Heart right ventricle (tissue), 16 donors: ENCODE measurements at regions not wholly inside any gene's neighbourhood (a gene's known extent, or its start where the extent isn't known, plus 50 kb on each side); places are given as distances from the start of the nearest gene placed in this dataset.

Experiments used
- ATAC-seq, 8 donors: fragments of 200-7000 bp; cut with Tn5 transposase; one replicate each; pipeline ENCODE4 v1.9.1; 2020; ENCODE audit warnings: mild to moderate bottlenecking in 8 of 8, moderate library complexity in 8 of 8, moderate number of reproducible peaks in 1 of 8
- DNase-seq, 2 donors: peaks; one replicate each; pipeline ENCODE4 v3.0.0-alpha.2; 2020
- H3K27ac ChIP-seq, 10 donors: fragments of 200-600 bp; sonication (generic) in 2 of 10; one replicate each; pipeline versions ENCODE4 v1.5.0 to v1.8.0; 2020 to 2022; ENCODE audit warnings: mild to moderate bottlenecking in 3 of 10
- H3K27me3 ChIP-seq, 7 donors: fragments of 200-600 bp; one replicate each; pipeline ENCODE4 v1.8.0; 2021 to 2022; ENCODE audit warnings: mild to moderate bottlenecking in 2 of 7
- H3K36me3 ChIP-seq, 9 donors: fragments of 200-600 bp; sonication (generic) in 1 of 9; one replicate each; pipeline versions ENCODE4 v1.5.0 to v1.8.0; 2020 to 2022; ENCODE audit warnings: mild to moderate bottlenecking in 2 of 9
- H3K4me1 ChIP-seq, 9 donors: fragments of 200-600 bp; sonication (generic) in 1 of 9; one replicate each; pipeline versions ENCODE4 v1.5.0 to v1.8.0; 2020 to 2022; ENCODE audit warnings: mild to moderate bottlenecking in 4 of 9
- H3K4me3 ChIP-seq, 10 donors: fragments of 200-600 bp; sonication (generic) in 2 of 10; one replicate each; pipeline versions ENCODE4 v1.5.0 to v1.8.0; 2020 to 2022; ENCODE audit warnings: mild to moderate bottlenecking in 7 of 10, moderate library complexity in 2 of 10
- H3K9me3 ChIP-seq, 11 donors: fragments of 200-600 bp in 10 of 11; sonication (generic) in 2 of 11; one replicate each; pipeline versions ENCODE4 v1.5.0 to v1.8.0; 2013 to 2022; ENCODE audit warnings: mild to moderate bottlenecking in 2 of 11, control low read depth in 1 of 11, moderate library complexity in 1 of 11
- CTCF ChIP-seq, 9 donors: fragments of 200-600 bp; sonication (generic) in 2 of 9; IDR thresholded peaks; one replicate each; pipeline versions ENCODE4 v1.5.0 to v1.8.0; 2021 to 2022; ENCODE audit warnings: antibody characterized with exemption in 9 of 9, mild to moderate bottlenecking in 5 of 9, moderate library complexity in 1 of 9
- WGBS, 2 donors: extraction: QIAGEN DNeasy Blood & Tissue Kit; methylation state at CpG; one replicate each; pipeline ENCODE4 v1.1.7; 2013; ENCODE audit warnings: inconsistent platforms in 1 of 2; 5-methylcytosine and 5-hydroxymethylcytosine counted together
- intact Hi-C, 10 donors: fragments of 100-400 bp; cut with DNase I; formaldehyde crosslinking; loops; one replicate each; pipeline versions ENCODE4 v1.11.1 to v1.14.2; 2022
- donor health status: Arrhythmogenic right ventricular cardiomyopathy.
- donor health status: ischemic (EF 13 %, LVEDD 7.1; RV severe dilation, severe dysfunction).
- donor health status: healthy with polysubstance abuse.
- donor health status: DM: no; HTN: yes; CAD: no.
- donor health status: DM: no; HTN: no; CAD: no.
- donor health status: ischemic (EF 25% LVEDD 6.9; RV normal size, moderate dysfunction).
- donor health status: ischemic (EF 25% LVEDD 5.7; RV mildly dilated, moderate dysfunction).
- donor health status: healthy.
- donor health status: DM: yes; HTN: yes; CAD: no.
- donor health status: Ischemic cardiomyopathy.
- donor health status: ischemic (EF 35%, LVEDD 5.7; RV mildly dilated, moderate dysfunction).
- donor health status: nonischemic (EF 11% LVEDD 7.7; RV severe dilation, severe dysfunction).
- donor health status: DM: yes; HTN: yes; CAD: no.
- donor health status: PGD.
- donor health status: ischemic (EF 29% LVEDD 5.4; RV normal size, mild dysfunction).
- donor health status: nonischemic (EF 23%, LVEDD 6.1; RV moderate dilation, normal function).

- Histone ChIP-seq H3K4me1 (peaks cover 0 to 12% (median 0%) of the 10 kb centered on the region in 9 donors), H3K27me3 (no peaks in the 10 kb centered on the region), H3K36me3 (no peaks in the 10 kb centered on the region), H3K4me3 (no peak overlapping the region), H3K27ac (no peak overlapping the region), H3K9me3 (no peaks in the 10 kb centered on the region)
- no peak for DNase-seq
- TF ChIP-seq CTCF (IDR thresholded peaks at IDR 0.05): no peak
- intact Hi-C loops: loop anchor here in 1 of 10 donors (10.0 kb wide), 1 partner anchor 119 kb away; no protein-coding TSS in a partner anchor
- no peak for ATAC-seq
Measured at GRCh38 chr4:74663631-74664030, 130.7 kb downstream of the BTC start.

- H3K36me3 ChIP-seq: no peaks in the 10 kb centered on the region
- intact Hi-C loops: loop anchor here in 1 of 10 donors (5.0 to 10.0 kb wide), 2 partner anchors 121 to 288 kb away; no protein-coding TSS in a partner anchor
Measured at GRCh38 chr4:74665346-74665745, 129.0 kb downstream of the BTC start.

GRCh38 chr4:74665876-74666275 is 128.4 kb downstream of the BTC start:
- Histone ChIP-seq H3K27me3 (peaks cover 0 to 3% (median 0%) of the 10 kb centered on the region in 7 donors), H3K9me3 (no peaks in the 10 kb centered on the region), H3K36me3 (no peaks in the 10 kb centered on the region), H3K4me3 (no peak overlapping the region), H3K27ac (no peak overlapping the region), H3K4me1 (peaks cover 0 to 2% (median 0%) of the 10 kb centered on the region in 9 donors)
- DNase-seq (no peak), ATAC-seq (no peak)
- intact Hi-C loops: loop anchor here in 1 of 10 donors (5.0 to 10.0 kb wide), 2 partner anchors 121 to 289 kb away; no protein-coding TSS in a partner anchor
- WGBS, 2 donors: 88 to 94% methylated on average over 3 of the region's 3 CpGs
- TF ChIP-seq CTCF (IDR thresholded peaks at IDR 0.05): no peak

More at GRCh38 chr4:74665346-74665745, 129.0 kb downstream of the BTC start:
- DNase-seq (no peak), ATAC-seq (no peak)
- Histone ChIP-seq H3K27me3 (peaks cover 0 to 3% (median 0%) of the 10 kb centered on the region in 7 donors), H3K27ac (no peak overlapping the region), H3K4me3 (no peak overlapping the region), H3K4me1 (peaks cover 0 to 1% (median 0%) of the 10 kb centered on the region in 9 donors), H3K9me3 (no peaks in the 10 kb centered on the region)
- 81 to 84% methylated on average over 4 of the region's 4 CpGs for WGBS, 2 donors
- no peak for TF ChIP-seq CTCF (IDR thresholded peaks at IDR 0.05)

GRCh38 chr4:74667438-74667837 is 126.9 kb downstream of the BTC start:
- peaks cover 0 to 6% (median 0%) of the 10 kb centered on the region in 9 donors for H3K4me1 ChIP-seq
- no peaks in the 10 kb centered on the region for H3K36me3 ChIP-seq
- peaks cover 0 to 3% (median 0%) of the 10 kb centered on the region in 7 donors for H3K27me3 ChIP-seq
- intact Hi-C loops: loop anchor here in 1 of 10 donors (5.0 to 10.0 kb wide), 2 partner anchors 123 to 290 kb away; no protein-coding TSS in a partner anchor
- no peak for ATAC-seq
- H3K9me3 ChIP-seq: no peaks in the 10 kb centered on the region
- DNase-seq: no peak
- H3K27ac ChIP-seq: no peak overlapping the region
- H3K4me3 ChIP-seq: no peak overlapping the region
- no peak for TF ChIP-seq CTCF (IDR thresholded peaks at IDR 0.05)
